ACC112 (cell line): ENCODE measurements at regions not wholly inside any gene's neighbourhood (a gene's known extent, or its start where the extent isn't known, plus 50 kb on each side); places are given as distances from the start of the nearest gene placed in this dataset.

ENCODE experiments used
- H2AFZ ChIP-seq: fragments of 200-600 bp; sonication (generic); one replicate; pipeline ENCODE4 v1.6.0; 2017; ENCODE audit warnings: antibody characterized with exemption, low read length; ENCODE audit not compliant: unreplicated experiment
- H3K27ac ChIP-seq: fragments of 200-600 bp; sonication (generic); 2 replicates; pipeline ENCODE4 v1.5.1; 2014; ENCODE audit warnings: low read depth, mild to moderate bottlenecking, antibody characterized with exemption, low read length, moderate library complexity
- H3K27me3 ChIP-seq: fragments of 200-600 bp; sonication (generic); 2 replicates; pipeline ENCODE4 v1.6.1; 2014; ENCODE audit warnings: mild to moderate bottlenecking, antibody characterized with exemption, low read length, moderate library complexity, mixed read lengths; ENCODE audit not compliant: insufficient read depth
- H3K36me3 ChIP-seq: fragments of 200-600 bp; sonication (generic); 2 replicates; pipeline ENCODE4 v1.6.1; 2016; ENCODE audit warnings: mild to moderate bottlenecking, antibody characterized with exemption, low read length, moderate library complexity, mixed read lengths; ENCODE audit not compliant: insufficient read depth
- H3K4me1 ChIP-seq: fragments of 200-600 bp; sonication (generic); one replicate; pipeline ENCODE4 v1.6.1; 2016; ENCODE audit warnings: low read length, mixed read lengths; ENCODE audit not compliant: insufficient read depth, unreplicated experiment, control insufficient read depth
- H3K4me3 ChIP-seq: fragments of 200-600 bp; sonication (generic); 2 replicates; pipeline ENCODE4 v1.5.1; 2014; ENCODE audit warnings: mild to moderate bottlenecking, low read depth, low read length
- H3K79me2 ChIP-seq: fragments of 200-600 bp; sonication (generic); one replicate; pipeline ENCODE4 v1.6.0; 2016; ENCODE audit warnings: low read length; ENCODE audit not compliant: control insufficient read depth, unreplicated experiment, insufficient read depth

- Histone ChIP-seq H3K36me3 (no peaks in the 10 kb centered on the region), H3K4me1 (no peaks in the 10 kb centered on the region), H2AFZ (no peak overlapping the region), H3K27ac (no peak overlapping the region), H3K4me3 (no peak overlapping the region), H3K27me3 (no peaks in the 10 kb centered on the region), H3K79me2 (no peaks in the 10 kb centered on the region)
Measured at GRCh38 chr5:5584751-5585150, 162.3 kb downstream of the ICE1 start.

- H3K4me1 ChIP-seq: no peaks in the 10 kb centered on the region
- H3K4me3 ChIP-seq: no peak overlapping the region
- H2AFZ ChIP-seq: no peak overlapping the region
- no peaks in the 10 kb centered on the region for H3K27me3 ChIP-seq
- H3K36me3 ChIP-seq: no peaks in the 10 kb centered on the region
- no peaks in the 10 kb centered on the region for H3K79me2 ChIP-seq
- H3K27ac ChIP-seq: no peak overlapping the region
Measured at GRCh38 chr5:5584236-5584745, 161.8 kb downstream of the ICE1 start.

- H3K27ac ChIP-seq: no peak overlapping the region
- H3K79me2 ChIP-seq: no peaks in the 10 kb centered on the region
- H3K4me3 ChIP-seq: no peak overlapping the region
- no peaks in the 10 kb centered on the region for H3K4me1 ChIP-seq
- H2AFZ ChIP-seq: no peak overlapping the region
- no peaks in the 10 kb centered on the region for H3K36me3 ChIP-seq
- H3K27me3 ChIP-seq: no peaks in the 10 kb centered on the region
Measured at GRCh38 chr5:5583832-5584231, 161.4 kb downstream of the ICE1 start.

GRCh38 chr5:5583023-5583765, 160.7 kb downstream of the ICE1 start:
- Histone ChIP-seq H3K4me1 (no peaks in the 10 kb centered on the region), H3K36me3 (no peaks in the 10 kb centered on the region), H2AFZ (no peak overlapping the region), H3K27ac (no peak overlapping the region), H3K27me3 (no peaks in the 10 kb centered on the region), H3K79me2 (no peaks in the 10 kb centered on the region), H3K4me3 (no peak overlapping the region)

- Histone ChIP-seq H3K4me1 (no peaks in the 10 kb centered on the region), H3K27ac (no peak overlapping the region), H3K36me3 (no peaks in the 10 kb centered on the region), H3K27me3 (no peaks in the 10 kb centered on the region), H3K4me3 (no peak overlapping the region), H2AFZ (no peak overlapping the region), H3K79me2 (no peaks in the 10 kb centered on the region)
Measured at GRCh38 chr5:5581080-5581479, 158.6 kb downstream of the ICE1 start.

- no peaks in the 10 kb centered on the region for H3K27me3 ChIP-seq
- no peaks in the 10 kb centered on the region for H3K4me1 ChIP-seq
- H3K36me3 ChIP-seq: no peaks in the 10 kb centered on the region
- H3K27ac ChIP-seq: no peak overlapping the region
- H2AFZ ChIP-seq: no peak overlapping the region
- no peaks in the 10 kb centered on the region for H3K79me2 ChIP-seq
- no peak overlapping the region for H3K4me3 ChIP-seq
Measured at GRCh38 chr5:5576744-5577143, 154.3 kb downstream of the ICE1 start.

- Histone ChIP-seq H3K4me1 (no peaks in the 10 kb centered on the region), H3K27me3 (no peaks in the 10 kb centered on the region), H3K27ac (no peak overlapping the region), H2AFZ (no peak overlapping the region), H3K4me3 (no peak overlapping the region), H3K36me3 (no peaks in the 10 kb centered on the region), H3K79me2 (no peaks in the 10 kb centered on the region)
Measured at GRCh38 chr5:5575461-5575860, 153.0 kb downstream of the ICE1 start.

- Histone ChIP-seq H2AFZ (no peak overlapping the region), H3K27ac (no peak overlapping the region), H3K27me3 (no peaks in the 10 kb centered on the region), H3K79me2 (no peaks in the 10 kb centered on the region), H3K4me3 (no peak overlapping the region), H3K36me3 (no peaks in the 10 kb centered on the region), H3K4me1 (no peaks in the 10 kb centered on the region)
Measured at GRCh38 chr5:5573798-5574380, 151.4 kb downstream of the ICE1 start.

- no peak overlapping the region for H2AFZ ChIP-seq
- no peak overlapping the region for H3K4me3 ChIP-seq
- no peak overlapping the region for H3K27ac ChIP-seq
- no peaks in the 10 kb centered on the region for H3K36me3 ChIP-seq
- H3K27me3 ChIP-seq: no peaks in the 10 kb centered on the region
- no peaks in the 10 kb centered on the region for H3K79me2 ChIP-seq
- H3K4me1 ChIP-seq: no peaks in the 10 kb centered on the region
Measured at GRCh38 chr5:5572976-5573797, 150.7 kb downstream of the ICE1 start.

GRCh38 chr5:5572010-5572865, 149.8 kb downstream of the ICE1 start:
- Histone ChIP-seq H3K27ac (no peak overlapping the region), H3K27me3 (no peaks in the 10 kb centered on the region), H3K79me2 (no peaks in the 10 kb centered on the region), H2AFZ (no peak overlapping the region), H3K4me3 (no peak overlapping the region), H3K4me1 (no peaks in the 10 kb centered on the region), H3K36me3 (no peaks in the 10 kb centered on the region)
